ENCODE measurements at regions not wholly inside any gene's neighbourhood (a gene's known extent, or its start where the extent isn't known, plus 50 kb on each side); places are given as distances from the start of the nearest gene placed in this dataset.

DNA sequence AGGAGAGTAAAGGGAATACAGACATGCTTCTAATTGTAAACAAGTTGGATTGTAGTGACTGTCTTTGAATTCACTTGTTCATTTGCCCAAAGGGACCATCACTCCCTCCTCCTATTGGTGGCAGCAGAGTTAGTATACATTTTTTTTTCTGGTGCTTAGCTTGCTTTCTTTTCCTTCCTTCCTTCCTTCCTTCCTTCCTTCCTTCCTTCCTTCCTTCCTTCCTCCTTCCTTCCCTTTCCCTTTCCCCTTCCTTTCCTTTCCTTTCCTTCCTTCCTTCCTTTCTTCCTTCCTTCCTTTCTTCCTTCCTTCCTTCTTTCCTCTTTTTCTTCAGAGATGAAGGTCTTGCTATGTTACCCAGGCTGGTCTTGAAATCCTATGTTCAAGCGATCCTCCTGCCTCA lies 94.8 kb upstream of the ATP6AP2 start (continued):
- TF ChIP-seq USF2 (IDR thresholded peaks at IDR 0.05; ENCODE audit: low read depth, low read length) = no peak
- no peak for TF ChIP-seq USF2 (CRISPR knock-in tag; IDR thresholded peaks at IDR 0.05; ENCODE audit: borderline replicate concordance)
- TF ChIP-seq ZNF570 (CRISPR knock-in tag; IDR thresholded peaks at IDR 0.05; ENCODE audit: borderline replicate concordance) = no peak
- TF ChIP-seq, protein P1, sequence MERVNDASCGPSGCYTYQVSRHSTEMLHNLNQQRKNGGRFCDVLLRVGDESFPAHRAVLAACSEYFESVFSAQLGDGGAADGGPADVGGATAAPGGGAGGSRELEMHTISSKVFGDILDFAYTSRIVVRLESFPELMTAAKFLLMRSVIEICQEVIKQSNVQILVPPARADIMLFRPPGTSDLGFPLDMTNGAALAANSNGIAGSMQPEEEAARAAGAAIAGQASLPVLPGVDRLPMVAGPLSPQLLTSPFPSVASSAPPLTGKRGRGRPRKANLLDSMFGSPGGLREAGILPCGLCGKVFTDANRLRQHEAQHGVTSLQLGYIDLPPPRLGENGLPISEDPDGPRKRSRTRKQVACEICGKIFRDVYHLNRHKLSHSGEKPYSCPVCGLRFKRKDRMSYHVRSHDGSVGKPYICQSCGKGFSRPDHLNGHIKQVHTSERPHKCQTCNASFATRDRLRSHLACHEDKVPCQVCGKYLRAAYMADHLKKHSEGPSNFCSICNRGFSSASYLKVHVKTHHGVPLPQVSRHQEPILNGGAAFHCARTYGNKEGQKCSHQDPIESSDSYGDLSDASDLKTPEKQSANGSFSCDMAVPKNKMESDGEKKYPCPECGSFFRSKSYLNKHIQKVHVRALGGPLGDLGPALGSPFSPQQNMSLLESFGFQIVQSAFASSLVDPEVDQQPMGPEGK (CRISPR knock-in tag; IDR thresholded peaks at IDR 0.05) = no peak
- TF ChIP-seq ZNF431 (CRISPR knock-in tag; IDR thresholded peaks at IDR 0.05; ENCODE audit: borderline replicate concordance, low read depth) = no peak
- TF ChIP-seq, protein P2, sequence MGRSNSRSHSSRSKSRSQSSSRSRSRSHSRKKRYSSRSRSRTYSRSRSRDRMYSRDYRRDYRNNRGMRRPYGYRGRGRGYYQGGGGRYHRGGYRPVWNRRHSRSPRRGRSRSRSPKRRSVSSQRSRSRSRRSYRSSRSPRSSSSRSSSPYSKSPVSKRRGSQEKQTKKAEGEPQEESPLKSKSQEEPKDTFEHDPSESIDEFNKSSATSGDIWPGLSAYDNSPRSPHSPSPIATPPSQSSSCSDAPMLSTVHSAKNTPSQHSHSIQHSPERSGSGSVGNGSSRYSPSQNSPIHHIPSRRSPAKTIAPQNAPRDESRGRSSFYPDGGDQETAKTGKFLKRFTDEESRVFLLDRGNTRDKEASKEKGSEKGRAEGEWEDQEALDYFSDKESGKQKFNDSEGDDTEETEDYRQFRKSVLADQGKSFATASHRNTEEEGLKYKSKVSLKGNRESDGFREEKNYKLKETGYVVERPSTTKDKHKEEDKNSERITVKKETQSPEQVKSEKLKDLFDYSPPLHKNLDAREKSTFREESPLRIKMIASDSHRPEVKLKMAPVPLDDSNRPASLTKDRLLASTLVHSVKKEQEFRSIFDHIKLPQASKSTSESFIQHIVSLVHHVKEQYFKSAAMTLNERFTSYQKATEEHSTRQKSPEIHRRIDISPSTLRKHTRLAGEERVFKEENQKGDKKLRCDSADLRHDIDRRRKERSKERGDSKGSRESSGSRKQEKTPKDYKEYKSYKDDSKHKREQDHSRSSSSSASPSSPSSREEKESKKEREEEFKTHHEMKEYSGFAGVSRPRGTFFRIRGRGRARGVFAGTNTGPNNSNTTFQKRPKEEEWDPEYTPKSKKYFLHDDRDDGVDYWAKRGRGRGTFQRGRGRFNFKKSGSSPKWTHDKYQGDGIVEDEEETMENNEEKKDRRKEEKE (IDR thresholded peaks at IDR 0.05) = no peak
- TF ChIP-seq SP140L (CRISPR knock-in tag; IDR thresholded peaks at IDR 0.05; ENCODE audit: borderline replicate concordance) = no peak
- TF ChIP-seq ZNF460 (CRISPR knock-in tag; IDR thresholded peaks at IDR 0.05; ENCODE audit: borderline replicate concordance) = no peak
- TF ChIP-seq ZNF704 (CRISPR knock-in tag; IDR thresholded peaks at IDR 0.05; ENCODE audit: borderline replicate concordance) = no peak

Data from HepG2 (cell line).